Activated T-cell treated with anti-CD3 and anti-CD28 coated beads for 48 hours (primary cell): ENCODE measurements at regions not wholly inside any gene's neighbourhood (a gene's known extent, or its start where the extent isn't known, plus 50 kb on each side); places are given as distances from the start of the nearest gene placed in this dataset.

ENCODE experiments used
- DNase-seq: peaks from one replicate; pipeline ENCODE4 v3.0.0-alpha.2; 2020; ENCODE audit warnings: low read depth

DNA sequence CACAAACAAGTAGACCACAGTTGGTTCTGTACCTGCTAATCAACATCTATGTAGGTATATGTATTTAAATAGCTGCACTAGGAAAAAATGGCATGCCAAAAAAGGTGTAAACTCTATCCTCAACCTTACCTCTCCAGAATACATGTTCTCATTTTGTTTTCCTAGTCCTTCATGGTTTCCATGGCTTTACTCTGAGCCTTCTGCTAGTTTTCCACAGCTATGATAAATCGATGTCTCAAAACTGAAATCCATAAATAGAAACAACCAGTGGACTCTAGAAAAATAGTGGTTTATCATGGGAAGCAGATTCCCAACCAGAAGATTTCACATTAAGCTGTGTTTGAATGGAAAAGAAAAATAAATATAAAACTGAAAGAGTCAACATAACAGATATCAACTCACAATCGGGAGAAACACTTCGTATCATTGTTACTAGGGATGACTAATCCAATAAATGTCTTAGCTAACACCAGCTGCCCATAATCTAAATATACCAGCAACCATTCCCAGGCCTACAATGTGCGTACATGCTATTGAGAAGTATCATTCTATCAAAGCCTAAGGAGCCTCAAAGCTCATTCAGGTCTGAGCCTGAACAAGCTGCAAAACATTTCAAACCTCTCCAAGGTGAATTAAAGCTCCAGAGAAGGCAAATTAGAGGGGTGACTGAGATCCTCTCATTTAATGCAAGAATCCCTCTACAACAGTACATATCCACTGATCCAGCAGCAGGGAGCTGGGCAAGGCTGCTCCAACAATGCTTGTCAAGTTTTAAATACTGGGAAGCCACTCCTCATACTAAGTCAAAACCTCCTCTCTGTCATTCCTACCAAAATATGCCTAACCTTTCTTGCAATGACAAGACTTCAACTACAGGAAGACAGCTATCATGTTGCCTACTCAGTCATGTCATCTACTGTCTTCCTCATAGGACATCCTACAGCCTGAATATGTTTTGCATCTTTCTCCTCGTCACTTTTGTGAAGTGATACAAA, 90.2 kb downstream of the KCTD12 start:
- DNase-seq, result no peak

DNA sequence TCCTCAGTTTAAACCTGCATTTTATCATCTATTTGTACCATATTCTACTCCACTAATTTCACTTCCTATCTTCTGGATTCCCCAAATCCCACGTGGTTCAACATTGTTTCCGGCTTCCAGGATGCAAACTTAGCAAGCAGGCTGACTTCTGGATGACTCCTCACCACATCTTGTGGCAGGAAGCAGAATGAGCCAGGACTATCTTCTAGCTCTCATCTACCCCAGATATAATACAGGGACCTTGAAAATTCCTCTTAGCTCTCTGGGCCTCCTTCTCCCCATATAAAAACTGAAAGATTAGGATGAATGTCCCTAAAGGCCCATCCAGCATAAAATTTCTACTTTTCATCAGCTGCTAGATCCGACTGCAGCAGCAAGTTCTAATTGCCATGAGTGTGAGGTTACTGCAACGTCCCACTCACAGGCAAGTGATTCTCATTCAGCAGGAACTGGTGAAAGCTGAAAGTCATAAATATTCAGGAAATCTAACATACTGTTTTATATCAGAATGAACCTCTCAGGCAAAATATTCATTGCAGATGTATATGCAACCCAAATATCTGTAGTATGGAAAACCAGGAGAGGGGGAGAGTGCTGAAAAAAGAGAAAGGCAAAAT, 93.4 kb downstream of the KCTD12 start:
- no peak for DNase-seq

GRCh38 chr13:76790980-76791819, 95.0 kb downstream of the KCTD12 start:
- no peak for DNase-seq

- no peak for DNase-seq
Measured at GRCh38 chr13:76790526-76790925, 95.7 kb downstream of the KCTD12 start.

DNA sequence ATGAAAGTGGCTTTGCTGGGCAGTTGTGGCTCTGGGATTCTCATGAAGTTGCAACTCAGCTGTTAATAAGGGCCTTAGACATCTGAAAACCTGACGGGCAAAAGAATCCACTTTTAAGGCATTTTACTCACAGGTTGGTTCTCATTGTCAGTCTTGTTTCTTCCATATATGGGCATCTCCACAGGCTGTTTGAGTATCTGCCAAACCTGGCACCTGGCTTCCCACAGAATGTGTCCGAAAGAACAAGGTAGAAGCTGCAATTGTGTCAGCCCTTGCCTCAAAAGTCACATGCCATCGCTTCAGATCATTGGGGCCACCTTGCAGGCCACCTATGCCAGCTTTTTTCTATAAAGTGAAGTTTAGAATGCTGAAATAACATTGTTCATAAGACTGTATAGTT, 102.4 kb downstream of the KCTD12 start:
- no peak for DNase-seq

GRCh38 chr13:76778853-76779252, 107.4 kb downstream of the KCTD12 start:
- DNase-seq, result no peak

- no peak for DNase-seq
Measured at GRCh38 chr13:76777096-76777495, 109.1 kb downstream of the KCTD12 start.

DNA sequence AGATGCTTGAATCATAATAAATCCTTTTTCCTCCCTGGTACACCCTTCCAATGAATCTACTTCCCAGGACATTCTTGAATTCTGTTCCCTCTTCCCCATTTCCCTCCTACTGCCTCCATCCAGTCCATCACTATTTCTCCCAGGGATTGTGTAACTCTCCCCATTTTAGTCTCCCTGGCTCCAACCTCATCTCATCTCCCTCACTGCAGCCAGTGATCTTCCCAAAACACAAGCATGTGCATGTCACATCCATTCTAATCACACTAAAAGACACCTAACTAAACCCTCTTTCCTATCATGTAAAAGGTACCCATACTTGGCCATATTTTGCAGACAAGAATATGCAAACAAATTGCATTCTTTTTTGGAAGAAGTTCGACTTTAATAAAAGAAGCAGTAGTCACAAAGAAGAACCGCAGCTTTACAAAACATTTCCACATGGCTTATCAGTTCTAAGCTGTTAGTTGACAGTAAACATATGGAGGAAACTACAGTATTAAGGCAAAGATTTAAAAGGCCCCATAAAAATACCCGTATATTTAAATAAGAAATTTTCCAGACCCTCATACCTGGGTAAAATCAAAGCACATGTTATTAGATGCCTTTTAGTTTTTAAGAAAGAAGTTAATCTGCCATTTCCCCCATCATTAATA, 111.0 kb downstream of the KCTD12 start:
- no peak for DNase-seq

DNA sequence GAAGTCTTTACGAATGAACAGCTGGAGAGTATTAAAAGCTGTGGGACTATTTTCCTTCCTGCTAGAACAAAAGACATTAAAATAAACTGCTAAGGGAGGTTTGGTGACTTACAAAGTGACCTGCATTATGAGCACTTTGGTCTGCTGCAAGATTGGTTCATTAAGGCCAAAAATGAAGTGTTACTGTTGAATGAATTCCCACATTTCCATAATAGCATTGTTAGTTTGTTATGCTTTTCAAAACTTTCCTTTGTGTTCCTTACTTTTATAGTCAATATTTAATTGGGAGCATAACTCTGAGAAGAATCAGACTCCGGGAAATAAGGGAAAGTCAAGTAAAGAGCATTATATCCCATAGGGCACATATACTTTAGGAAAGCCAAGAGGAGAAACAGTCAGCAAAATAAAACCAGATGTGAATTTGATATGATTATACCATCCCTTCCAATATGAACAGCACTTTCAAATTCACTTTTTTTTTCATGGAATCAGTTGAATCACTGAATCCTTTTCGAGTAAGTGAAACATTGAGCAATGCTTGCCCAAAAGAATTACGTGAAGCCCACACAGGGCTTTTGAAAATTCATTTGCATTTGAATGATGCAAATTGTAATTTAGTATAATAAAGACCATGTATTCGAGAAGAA, 112.6 kb downstream of the KCTD12 start:
- DNase-seq, result no peak

DNA sequence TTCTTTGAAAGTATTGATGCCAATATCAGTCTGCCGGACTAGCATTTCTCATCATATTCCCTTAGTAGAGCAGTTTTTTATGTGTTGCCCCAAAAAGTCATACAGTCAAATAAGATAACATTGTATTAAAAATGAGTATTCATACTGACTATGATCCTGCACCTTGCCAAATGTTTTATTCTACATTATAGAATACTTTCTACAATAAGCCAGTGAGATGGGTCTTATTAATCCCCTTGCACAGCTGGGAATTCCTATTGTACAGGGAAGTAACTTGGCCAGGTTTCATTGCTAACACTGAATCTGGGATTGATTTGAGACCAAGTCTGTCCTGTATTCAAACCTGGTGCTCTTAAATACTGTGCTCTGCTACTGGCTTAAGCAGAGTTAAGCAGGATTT, 114.0 kb downstream of the KCTD12 start:
- no peak for DNase-seq

DNA sequence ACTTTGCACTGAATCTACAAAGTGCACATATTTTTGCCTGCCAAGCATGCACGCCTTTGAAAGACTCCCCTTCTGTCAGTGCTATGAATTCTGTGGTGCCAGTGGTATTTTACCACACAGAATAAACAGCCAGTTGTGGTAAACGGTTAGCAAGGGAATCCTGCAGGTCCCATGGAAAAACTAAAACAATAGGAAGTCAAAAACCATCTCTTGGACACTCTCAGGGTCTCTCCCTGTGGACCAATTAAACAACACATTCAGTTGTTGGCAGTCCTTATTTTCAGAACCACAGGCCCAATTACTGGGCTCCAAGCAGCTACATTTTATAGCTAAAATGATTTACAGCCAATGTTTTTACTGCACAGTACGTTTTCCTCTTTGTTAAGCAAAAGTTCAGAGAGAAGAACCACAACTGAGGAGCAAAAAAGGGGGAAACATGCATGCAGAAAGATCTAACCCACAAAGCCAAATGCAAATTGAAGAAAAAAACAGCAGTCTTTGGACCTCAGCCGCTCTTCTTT, 116.9 kb downstream of the KCTD12 start:
- DNase-seq, result no peak

- DNase-seq, result no peak
Measured at GRCh38 chr13:76768384-76768783, 117.8 kb downstream of the KCTD12 start.

DNA sequence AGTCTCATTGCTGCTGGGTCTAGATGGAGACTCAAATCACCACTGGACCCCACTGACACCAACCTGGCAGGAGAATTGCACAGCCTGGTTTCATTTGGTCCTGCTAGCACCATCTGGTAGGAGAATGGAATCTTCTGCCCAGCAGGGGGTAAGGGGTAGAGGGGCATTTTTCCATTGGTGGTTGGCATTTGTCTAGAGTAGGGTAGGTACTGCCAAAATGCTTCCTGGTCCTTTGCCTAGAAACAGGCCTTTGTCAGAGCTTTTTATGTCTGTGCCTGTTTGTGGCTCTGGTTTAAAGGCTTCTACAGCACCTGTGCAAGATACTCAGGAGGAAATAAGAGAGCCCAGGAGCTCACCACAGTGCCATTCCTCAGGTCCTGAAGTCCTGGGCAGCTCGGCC, 121.3 kb downstream of the KCTD12 start:
- DNase-seq, result no peak

GRCh38 chr13:76764429-76764828, 121.8 kb downstream of the KCTD12 start:
- no peak for DNase-seq

DNA sequence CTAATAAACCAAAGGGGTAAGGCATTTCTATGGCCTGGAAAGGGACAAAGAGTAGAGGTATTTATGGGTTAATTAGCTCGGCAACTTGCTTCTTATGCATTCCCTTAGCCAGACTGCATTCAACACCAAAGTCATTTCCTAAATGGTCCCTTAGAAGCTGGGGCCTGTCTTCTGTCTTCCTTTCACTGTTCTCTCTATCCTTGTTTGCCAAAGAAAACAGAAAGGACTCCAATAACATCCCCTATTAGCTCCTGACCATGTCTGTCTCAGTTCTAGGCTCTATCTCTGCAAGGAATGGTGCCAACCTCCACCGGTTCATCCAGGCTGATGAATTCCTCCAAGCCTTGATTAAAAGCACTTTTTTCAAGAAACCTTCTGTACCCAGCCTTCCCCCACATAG, 123.5 kb downstream of the KCTD12 start:
- DNase-seq, result no peak

DNA sequence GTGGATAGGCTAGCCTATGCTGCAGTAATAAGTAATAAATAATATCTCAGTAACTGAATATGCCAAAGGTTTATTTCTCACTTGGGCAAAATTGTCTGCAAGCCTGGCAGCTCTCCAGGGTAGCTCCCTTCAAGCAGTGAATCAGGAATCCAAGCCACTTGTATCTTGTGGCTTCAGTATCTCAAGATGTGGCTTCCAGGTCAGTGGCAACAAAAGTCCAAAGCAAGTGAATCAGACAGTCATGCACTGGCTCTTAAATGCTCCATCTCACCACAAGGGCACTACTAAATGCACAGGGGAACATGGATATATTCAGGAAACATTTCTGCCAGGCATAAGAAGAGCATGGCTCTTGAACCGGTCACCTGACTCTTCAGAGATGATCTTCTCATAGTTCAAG, 126.3 kb downstream of the KCTD12 start:
- no peak for DNase-seq

DNA sequence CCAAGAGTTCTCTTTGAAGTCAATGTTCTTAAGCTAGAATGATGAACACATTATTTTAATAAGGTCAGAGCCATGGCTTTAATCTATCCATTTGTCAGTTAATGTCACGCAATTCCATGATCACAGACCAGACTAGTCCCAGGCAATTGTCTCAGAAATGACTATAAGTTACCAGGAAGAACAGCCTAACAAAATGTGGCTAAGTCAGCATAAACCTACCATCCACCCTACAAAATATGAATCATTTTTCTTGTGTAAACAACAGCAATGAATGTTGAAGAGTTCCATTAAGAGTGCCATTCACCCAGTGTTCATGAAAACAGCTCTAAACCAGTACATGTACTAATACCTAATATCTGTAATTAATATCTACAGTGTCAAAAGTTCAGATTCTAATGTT, 127.5 kb downstream of the KCTD12 start:
- DNase-seq, result no peak

GRCh38 chr13:76758257-76758656, 127.9 kb downstream of the KCTD12 start:
- no peak for DNase-seq

DNA sequence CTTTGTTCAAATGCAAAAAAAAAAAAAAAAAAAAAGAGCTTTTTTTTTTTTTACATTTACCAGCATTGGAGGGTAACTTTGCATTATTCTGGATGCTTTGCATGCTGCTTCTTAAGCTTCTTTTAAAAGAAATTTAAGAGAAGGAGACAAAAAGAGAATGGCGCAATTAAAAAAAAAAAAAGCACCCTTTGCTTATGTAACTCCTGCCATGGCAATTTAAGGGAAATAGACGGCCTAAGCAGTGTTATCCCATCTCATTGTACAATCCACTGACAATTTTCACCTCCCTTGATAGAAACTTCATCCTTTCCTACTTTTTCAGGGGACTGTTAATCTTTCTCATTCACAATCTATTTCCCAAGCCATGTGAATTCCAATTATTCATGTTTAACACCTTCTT, 129.8 kb downstream of the KCTD12 start:
- no peak for DNase-seq

DNA sequence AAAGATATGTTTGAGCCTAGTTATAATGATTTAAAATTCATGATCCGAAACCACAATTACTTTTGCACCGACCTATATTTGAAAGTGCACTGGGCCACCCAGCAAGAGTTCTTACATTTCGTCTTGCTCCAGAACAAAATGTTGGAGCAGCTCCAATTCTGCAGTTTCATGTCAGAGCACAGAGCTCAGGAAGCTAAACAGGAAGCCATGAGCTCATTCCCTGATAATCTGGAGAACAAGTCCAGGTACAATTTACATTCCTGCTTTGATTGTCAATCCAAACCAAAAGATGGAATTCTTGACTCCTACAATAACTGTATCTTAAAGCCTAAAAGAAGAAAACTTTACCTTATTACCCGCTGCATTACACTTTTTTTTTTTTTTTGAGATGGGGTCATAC, 131.8 kb downstream of the KCTD12 start:
- no peak for DNase-seq

DNA sequence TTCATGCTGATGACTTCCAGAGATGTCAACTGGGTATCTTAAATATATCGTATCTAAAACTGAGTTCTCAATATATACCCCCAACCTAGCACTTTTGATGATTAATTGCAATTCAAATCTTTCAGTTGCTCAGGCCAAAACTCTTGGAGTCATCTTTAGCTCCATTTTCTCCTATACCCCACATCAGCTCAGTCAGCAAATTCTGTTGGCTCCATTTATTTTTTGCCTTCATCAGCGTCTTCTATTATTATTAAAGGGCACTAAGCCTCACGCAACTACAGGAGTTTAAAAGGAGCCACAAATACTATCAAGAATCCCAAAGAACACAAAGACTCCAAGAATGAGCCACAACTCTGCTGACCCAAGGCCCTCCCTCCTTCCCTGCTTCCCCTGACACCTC, 134.9 kb downstream of the KCTD12 start:
- no peak for DNase-seq
